ENCODE measurements at regions not wholly inside any gene's neighbourhood (a gene's known extent, or its start where the extent isn't known, plus 50 kb on each side); places are given as distances from the start of the nearest gene placed in this dataset.

DNA sequence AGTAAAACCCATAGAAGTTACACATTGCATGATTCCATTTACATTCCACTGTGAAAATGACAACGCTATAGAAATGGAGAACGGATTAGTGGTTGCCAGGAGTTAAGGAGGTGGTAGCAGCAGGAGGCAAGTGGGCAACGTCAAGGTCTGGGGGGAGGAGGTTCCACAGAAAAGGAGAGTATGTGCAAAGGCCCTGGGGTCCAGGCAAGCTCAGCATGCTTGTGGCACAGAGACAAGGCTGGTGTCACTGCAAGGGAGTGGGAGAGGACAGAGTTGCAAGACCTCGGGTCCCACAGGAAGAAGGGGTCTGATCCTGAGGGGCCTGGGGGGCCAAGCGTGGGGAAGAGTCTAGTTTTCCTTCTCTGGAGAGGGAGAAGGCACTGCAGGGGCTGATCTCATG is 240.8 kb downstream of the MN1 start:
- Histone ChIP-seq H3K9me3 (peaks cover 0 to 7% of the 10 kb centered on the region in 2 donors), H3K27ac (no peak overlapping the region), H3K36me3 (no peaks in the 10 kb centered on the region), H3K27me3 (no peaks in the 10 kb centered on the region), H3K4me3 (no peak overlapping the region), H3K4me1 (no peaks in the 10 kb centered on the region)
- TF ChIP-seq, protein P1, sequence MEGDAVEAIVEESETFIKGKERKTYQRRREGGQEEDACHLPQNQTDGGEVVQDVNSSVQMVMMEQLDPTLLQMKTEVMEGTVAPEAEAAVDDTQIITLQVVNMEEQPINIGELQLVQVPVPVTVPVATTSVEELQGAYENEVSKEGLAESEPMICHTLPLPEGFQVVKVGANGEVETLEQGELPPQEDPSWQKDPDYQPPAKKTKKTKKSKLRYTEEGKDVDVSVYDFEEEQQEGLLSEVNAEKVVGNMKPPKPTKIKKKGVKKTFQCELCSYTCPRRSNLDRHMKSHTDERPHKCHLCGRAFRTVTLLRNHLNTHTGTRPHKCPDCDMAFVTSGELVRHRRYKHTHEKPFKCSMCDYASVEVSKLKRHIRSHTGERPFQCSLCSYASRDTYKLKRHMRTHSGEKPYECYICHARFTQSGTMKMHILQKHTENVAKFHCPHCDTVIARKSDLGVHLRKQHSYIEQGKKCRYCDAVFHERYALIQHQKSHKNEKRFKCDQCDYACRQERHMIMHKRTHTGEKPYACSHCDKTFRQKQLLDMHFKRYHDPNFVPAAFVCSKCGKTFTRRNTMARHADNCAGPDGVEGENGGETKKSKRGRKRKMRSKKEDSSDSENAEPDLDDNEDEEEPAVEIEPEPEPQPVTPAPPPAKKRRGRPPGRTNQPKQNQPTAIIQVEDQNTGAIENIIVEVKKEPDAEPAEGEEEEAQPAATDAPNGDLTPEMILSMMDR (IDR thresholded peaks at IDR 0.05) = no peak
- DNase-seq (ENCODE audit: low spot score) = no peak

DNA sequence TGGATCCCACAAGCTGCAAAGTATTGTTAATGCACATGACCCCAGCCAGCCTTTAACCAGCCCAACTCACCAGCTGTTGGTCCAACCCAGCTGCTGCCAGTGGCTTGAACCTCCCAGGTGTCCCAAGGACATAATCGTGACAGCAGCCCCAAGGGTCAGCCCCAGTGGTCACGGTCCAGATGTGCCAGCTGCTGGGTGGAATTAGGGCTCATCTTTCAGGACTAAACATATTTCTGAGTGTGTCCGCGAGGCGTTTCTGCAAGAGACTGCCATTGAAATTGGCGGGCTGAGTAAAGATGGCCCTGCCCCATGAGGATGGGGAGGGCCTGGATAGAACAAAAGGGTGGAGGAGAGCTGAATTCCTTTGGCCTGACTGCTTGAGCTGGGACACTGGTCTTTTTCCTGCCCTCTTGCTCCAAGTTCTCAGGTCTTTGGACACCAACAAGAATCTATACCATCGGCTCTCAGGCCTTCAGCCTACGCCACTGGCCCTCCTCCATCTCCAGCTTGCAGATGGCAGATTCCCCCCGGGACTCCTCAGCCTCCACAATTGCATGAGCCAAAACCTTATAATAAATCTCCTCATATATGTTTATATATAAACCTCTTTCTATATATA is 240.2 kb downstream of the MN1 start:
- no peak for DNase-seq (ENCODE audit: low spot score)
- Histone ChIP-seq H3K27me3 (no peaks in the 10 kb centered on the region), H3K36me3 (no peaks in the 10 kb centered on the region), H3K27ac (no peak overlapping the region), H3K9me3 (peaks cover 0 to 7% of the 10 kb centered on the region in 2 donors), H3K4me1 (no peaks in the 10 kb centered on the region), H3K4me3 (no peak overlapping the region)
- TF ChIP-seq, protein P1 (IDR thresholded peaks at IDR 0.05) = no peak

- H3K4me3 ChIP-seq = no peak overlapping the region
- DNase-seq (ENCODE audit: low spot score) = no peak
- no peaks in the 10 kb centered on the region for H3K4me1 ChIP-seq
- H3K27me3 ChIP-seq = no peaks in the 10 kb centered on the region
- H3K36me3 ChIP-seq = no peaks in the 10 kb centered on the region
- peaks cover 0 to 7% of the 10 kb centered on the region in 2 donors for H3K9me3 ChIP-seq
- TF ChIP-seq, protein P1 (IDR thresholded peaks at IDR 0.05) = no peak
- no peak overlapping the region for H3K27ac ChIP-seq
These were observed 236.8 kb downstream of the MN1 start for GRCh38 chr22:27564806-27565205.

GRCh38 chr22:27566602-27567001 is 235.0 kb downstream of the MN1 start:
- Histone ChIP-seq H3K27me3 (no peaks in the 10 kb centered on the region), H3K27ac (no peak overlapping the region), H3K9me3 (peaks cover 0 to 7% of the 10 kb centered on the region in 2 donors), H3K4me1 (no peaks in the 10 kb centered on the region), H3K4me3 (no peak overlapping the region), H3K36me3 (no peaks in the 10 kb centered on the region)
- no peak for DNase-seq (ENCODE audit: low spot score)
- TF ChIP-seq, protein P1 (IDR thresholded peaks at IDR 0.05) = no peak

GRCh38 chr22:27568265-27568664 is 233.3 kb downstream of the MN1 start:
- Histone ChIP-seq H3K4me3 (no peak overlapping the region), H3K27ac (no peak overlapping the region), H3K4me1 (no peaks in the 10 kb centered on the region), H3K27me3 (no peaks in the 10 kb centered on the region), H3K36me3 (no peaks in the 10 kb centered on the region), H3K9me3 (peaks cover 0 to 17% of the 10 kb centered on the region in 2 donors)
- DNase-seq (ENCODE audit: low spot score) = no peak
- TF ChIP-seq, protein P1 (IDR thresholded peaks at IDR 0.05) = no peak

Data from right atrium auricular region (tissue), 2 donors.